CD14-positive monocyte (primary cell): ENCODE measurements at regions not wholly inside any gene's neighbourhood (a gene's known extent, or its start where the extent isn't known, plus 50 kb on each side); places are given as distances from the start of the nearest gene placed in this dataset.

Source experiments
- DNase-seq, 3 donors: peaks; one replicate each; pipeline ENCODE4 v3.0.0-alpha.2; 2011 to 2022
- H2AFZ ChIP-seq: 2 replicates; pipeline ENCODE4 v1.6.0; 2012; ENCODE audit warnings: mild to moderate bottlenecking, low read depth, low read length, inconsistent platforms; ENCODE audit not compliant: insufficient read depth, poor library complexity, severe bottlenecking
- H3K27ac ChIP-seq, 2 donors: 1 replicate in 1 of 2; 2 replicates in 1 of 2; pipeline ENCODE4 v1.5.1; 2012 to 2013; ENCODE audit warnings: low read length in 2 of 2, control low read depth in 1 of 2, inconsistent platforms in 1 of 2, low read depth in 1 of 2, mild to moderate bottlenecking in 1 of 2
- H3K27me3 ChIP-seq, 2 donors: one replicate each; pipeline versions ENCODE4 v1.6.0 to v1.6.1; 2011 to 2013; ENCODE audit warnings: low read length in 2 of 2; ENCODE audit not compliant: control insufficient read depth in 2 of 2, insufficient read depth in 2 of 2
- H3K36me3 ChIP-seq, 2 donors: replicated peaks in 1 of 2; 1 replicate in 1 of 2; 2 replicates in 1 of 2; pipeline versions ENCODE4 v1.5.1 to v1.6.1; 2012 to 2013; ENCODE audit warnings: low read length in 2 of 2, control low read depth in 1 of 2, inconsistent platforms in 1 of 2, mild to moderate bottlenecking in 1 of 2; ENCODE audit not compliant: insufficient read depth in 2 of 2, control insufficient read depth in 1 of 2
- H3K4me1 ChIP-seq, 2 donors: 1 replicate in 1 of 2; 2 replicates in 1 of 2; pipeline versions ENCODE4 v1.5.1 to v1.6.1; 2012 to 2013; ENCODE audit warnings: low read length in 2 of 2, control low read depth in 1 of 2, inconsistent platforms in 1 of 2, mild to moderate bottlenecking in 1 of 2, moderate library complexity in 1 of 2; ENCODE audit not compliant: insufficient read depth in 2 of 2, control insufficient read depth in 1 of 2
- H3K4me2 ChIP-seq: replicated peaks from 2 replicates; pipeline ENCODE3; 2012; ENCODE audit warnings: low read length, moderate library complexity, mild to moderate bottlenecking; ENCODE audit not compliant: poor library complexity, severe bottlenecking; ENCODE audit errors: extremely low read depth
- H3K4me3 ChIP-seq, 3 experiments: fragments of 200-600 bp in 1 of 3; sonication (generic) in 1 of 3; replicated peaks in 1 of 3; 1 replicate in 2 of 3; 2 replicates in 1 of 3; pipeline ENCODE4 v1.5.1; 2011 to 2013; ENCODE audit warnings: low read length in 3 of 3, mild to moderate bottlenecking in 3 of 3, control low read depth in 2 of 3, low read depth in 2 of 3, inconsistent platforms in 1 of 3, moderate library complexity in 1 of 3
- H3K79me2 ChIP-seq: 2 replicates; pipeline ENCODE4 v1.6.0; 2012; ENCODE audit warnings: mild to moderate bottlenecking, control low read depth, inconsistent platforms, low read length, moderate library complexity; ENCODE audit not compliant: insufficient read depth
- H3K9ac ChIP-seq: 2 replicates; pipeline ENCODE4 v1.6.0; 2017; ENCODE audit warnings: low read length, mild to moderate bottlenecking; ENCODE audit not compliant: insufficient read depth, poor library complexity, severe bottlenecking
- H3K9me3 ChIP-seq, 2 donors: replicated peaks in 1 of 2; 1 replicate in 1 of 2; 2 replicates in 1 of 2; pipeline versions ENCODE4 v1.5.1 to v1.6.1; 2012 to 2013; ENCODE audit warnings: low read length in 2 of 2, control low read depth in 1 of 2; ENCODE audit not compliant: control insufficient read depth in 1 of 2, insufficient read depth in 1 of 2
- H4K20me1 ChIP-seq: 2 replicates; pipeline ENCODE4 v1.6.0; 2012; ENCODE audit warnings: mild to moderate bottlenecking, low read length, control low read depth, moderate library complexity; ENCODE audit not compliant: insufficient read depth
- H3K27ac Mint-ChIP-seq, 7 donors: one replicate each; pipeline ENCODE4 v1.8.0; 2020; ENCODE audit warnings: mild to moderate bottlenecking in 7 of 7, mixed read lengths in 7 of 7, moderate library complexity in 6 of 7, inconsistent platforms in 2 of 7
- H3K27me3 Mint-ChIP-seq, 3 donors: one replicate each; pipeline ENCODE4 v1.8.0; 2021 to 2022; ENCODE audit warnings: low read depth in 3 of 3, mild to moderate bottlenecking in 3 of 3, mixed read lengths in 3 of 3, moderate library complexity in 3 of 3, inconsistent platforms in 1 of 3
- H3K36me3 Mint-ChIP-seq, 2 donors: one replicate each; pipeline ENCODE4 v1.8.0; 2020; ENCODE audit warnings: mixed read lengths in 2 of 2, inconsistent platforms in 1 of 2, mild to moderate bottlenecking in 1 of 2
- H3K4me1 Mint-ChIP-seq: one replicate; pipeline ENCODE4 v1.8.0; 2020; ENCODE audit warnings: mild to moderate bottlenecking, mixed read lengths
- H3K4me3 Mint-ChIP-seq, 2 donors: one replicate each; pipeline ENCODE4 v1.8.0; 2020; ENCODE audit warnings: mild to moderate bottlenecking in 2 of 2, mixed read lengths in 2 of 2, moderate library complexity in 1 of 2
- H3K9me3 Mint-ChIP-seq, 7 donors: one replicate each; pipeline ENCODE4 v1.8.0; 2020 to 2022; ENCODE audit warnings: mixed read lengths in 7 of 7, mild to moderate bottlenecking in 6 of 7, moderate library complexity in 6 of 7, inconsistent platforms in 2 of 7
- WGBS: methylation state at CpG from one replicate; pipeline ENCODE4 v1.1.5; 2013; ENCODE audit warnings: missing lambda C conversion rate; ENCODE audit not compliant: insufficient coverage; 5-methylcytosine and 5-hydroxymethylcytosine counted together
- intact Hi-C, 2 donors: fragments of 100-400 bp; cut with micrococcal nuclease; formaldehyde crosslinking; loops; one replicate each; pipeline versions ENCODE4 v1.15.0 to v1.15.1; 2023
- TF ChIP-seq, protein P1 (sequence below): fragments of 200-600 bp; IDR thresholded peaks from one replicate; pipeline ENCODE4 v1.8.0; 2022; ENCODE audit warnings: antibody characterized with exemption, mild to moderate bottlenecking

DNA sequence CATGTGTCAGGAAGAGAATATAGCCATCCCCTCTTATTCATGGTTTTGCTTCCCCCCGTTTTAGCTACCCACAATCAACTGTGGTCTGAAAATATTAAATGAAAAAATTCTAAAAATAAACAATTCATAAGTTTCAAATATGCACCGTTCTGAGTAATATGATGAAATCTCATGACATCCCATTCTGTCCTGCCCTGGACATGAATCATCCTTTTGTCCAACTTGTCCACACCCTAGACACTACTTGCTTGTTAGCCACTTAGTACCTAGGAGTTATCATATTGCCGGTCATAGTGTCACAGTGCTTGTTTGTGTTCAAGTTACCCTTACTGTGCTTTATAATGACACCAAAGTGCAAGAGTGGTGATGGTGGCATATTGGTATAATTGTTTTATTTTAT, 113.5 kb downstream of the CAAP1 start:
- Histone ChIP-seq H3K4me1 (no peaks in the 10 kb centered on the region), H3K27ac (no peak overlapping the region), H3K79me2 (no peaks in the 10 kb centered on the region), H3K36me3 (no peaks in the 10 kb centered on the region), H4K20me1 (no peaks in the 10 kb centered on the region), H3K9me3 (no peaks in the 10 kb centered on the region), H3K4me3 (no peak overlapping the region), H3K4me2 (no peak overlapping the region), H2AFZ (no peak overlapping the region), H3K27me3 (no peaks in the 10 kb centered on the region), H3K9ac (no peak overlapping the region)
- no CpG with 5 or more reads among the region's 3 CpGs for WGBS
- H3K27me3 Mint-ChIP-seq: peaks cover 0 to 1% (median 0%) of the 10 kb centered on the region in 3 donors
- H3K27ac Mint-ChIP-seq: no peak overlapping the region
- peaks cover 0 to 6% (median 0%) of the 10 kb centered on the region in 7 donors for H3K9me3 Mint-ChIP-seq
- intact Hi-C loops: no loop called here
- no peak for DNase-seq
- TF ChIP-seq, protein P1, sequence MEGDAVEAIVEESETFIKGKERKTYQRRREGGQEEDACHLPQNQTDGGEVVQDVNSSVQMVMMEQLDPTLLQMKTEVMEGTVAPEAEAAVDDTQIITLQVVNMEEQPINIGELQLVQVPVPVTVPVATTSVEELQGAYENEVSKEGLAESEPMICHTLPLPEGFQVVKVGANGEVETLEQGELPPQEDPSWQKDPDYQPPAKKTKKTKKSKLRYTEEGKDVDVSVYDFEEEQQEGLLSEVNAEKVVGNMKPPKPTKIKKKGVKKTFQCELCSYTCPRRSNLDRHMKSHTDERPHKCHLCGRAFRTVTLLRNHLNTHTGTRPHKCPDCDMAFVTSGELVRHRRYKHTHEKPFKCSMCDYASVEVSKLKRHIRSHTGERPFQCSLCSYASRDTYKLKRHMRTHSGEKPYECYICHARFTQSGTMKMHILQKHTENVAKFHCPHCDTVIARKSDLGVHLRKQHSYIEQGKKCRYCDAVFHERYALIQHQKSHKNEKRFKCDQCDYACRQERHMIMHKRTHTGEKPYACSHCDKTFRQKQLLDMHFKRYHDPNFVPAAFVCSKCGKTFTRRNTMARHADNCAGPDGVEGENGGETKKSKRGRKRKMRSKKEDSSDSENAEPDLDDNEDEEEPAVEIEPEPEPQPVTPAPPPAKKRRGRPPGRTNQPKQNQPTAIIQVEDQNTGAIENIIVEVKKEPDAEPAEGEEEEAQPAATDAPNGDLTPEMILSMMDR: no peak
- no peak overlapping the region for H3K4me3 Mint-ChIP-seq
- no peaks in the 10 kb centered on the region for H3K36me3 Mint-ChIP-seq
- no peaks in the 10 kb centered on the region for H3K4me1 Mint-ChIP-seq

DNA sequence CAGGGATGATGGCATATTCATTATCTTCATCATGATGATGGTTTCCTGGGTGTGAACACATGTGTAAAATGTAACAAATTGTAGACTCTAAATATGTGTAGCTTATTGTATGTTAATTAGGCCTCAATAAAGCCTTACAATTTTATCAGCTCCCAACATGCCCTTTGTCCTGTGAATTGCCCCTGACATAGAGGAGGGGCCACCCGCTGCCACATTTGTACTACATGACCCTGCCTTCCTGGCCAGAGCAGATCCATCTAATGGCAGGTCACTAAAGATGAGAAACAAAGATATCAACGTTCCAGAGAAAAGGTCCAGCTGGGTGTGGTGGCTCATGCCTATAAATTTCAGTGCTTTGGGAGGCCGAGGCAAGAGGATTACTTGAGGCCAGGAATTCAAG, 117.2 kb downstream of the CAAP1 start:
- no peaks in the 10 kb centered on the region for H3K4me1 ChIP-seq
- no peak overlapping the region for H2AFZ ChIP-seq
- WGBS: 58% methylated on average over 2 of the region's 3 CpGs
- intact Hi-C loops: no loop called here
- no peaks in the 10 kb centered on the region for H4K20me1 ChIP-seq
- Mint-ChIP-seq H3K4me1 (no peaks in the 10 kb centered on the region), H3K4me3 (no peak overlapping the region), H3K27ac (no peak overlapping the region), H3K9me3 (peaks cover 0 to 4% (median 0%) of the 10 kb centered on the region in 7 donors), H3K36me3 (no peaks in the 10 kb centered on the region), H3K27me3 (peaks cover 0 to 2% (median 1%) of the 10 kb centered on the region in 3 donors)
- no peaks in the 10 kb centered on the region for H3K9me3 ChIP-seq
- H3K9ac ChIP-seq: no peak overlapping the region
- no peaks in the 10 kb centered on the region for H3K27me3 ChIP-seq
- no peak overlapping the region for H3K4me3 ChIP-seq
- no peak for DNase-seq
- H3K27ac ChIP-seq: no peak overlapping the region
- H3K36me3 ChIP-seq: no peaks in the 10 kb centered on the region
- no peak overlapping the region for H3K4me2 ChIP-seq
- no peaks in the 10 kb centered on the region for H3K79me2 ChIP-seq
- TF ChIP-seq, protein P1: no peak
